ENCODE measurements at regions not wholly inside any gene's neighbourhood (a gene's known extent, or its start where the extent isn't known, plus 50 kb on each side); places are given as distances from the start of the nearest gene placed in this dataset.
"Not testable (repeated sequence)": the region's sequence is repeated elsewhere in the genome, so short reads cannot be mapped to it uniquely, and the experiment has no call there.

GRCh38 chr2:67777010-67777409, 285.8 kb downstream of the C1D start:
- H3K9me3 ChIP-seq (ENCODE audit: low read length), result no peaks in the 10 kb centered on the region
- peaks cover 25% of the 10 kb centered on the region for H3K4me1 ChIP-seq (ENCODE audit: low read length)
- H3K27me3 ChIP-seq (ENCODE audit: low read length), result no peaks in the 10 kb centered on the region
- no peak overlapping the region for H3K4me2 ChIP-seq (ENCODE audit: low read depth, low read length, poor library complexity, severe bottlenecking)
- no peaks in the 10 kb centered on the region for H3K79me2 ChIP-seq (ENCODE audit: low read length)
- H3K27ac ChIP-seq (ENCODE audit: low read length), result no peak overlapping the region
- H4K20me1 ChIP-seq (ENCODE audit: insufficient read depth, low read depth, low read length), result no peaks in the 10 kb centered on the region
- H3K4me3 ChIP-seq (ENCODE audit: low read length), result no peak overlapping the region
- H3K9me2 ChIP-seq (replicated peaks; ENCODE audit: insufficient read depth, low read length), result no peaks in the 10 kb centered on the region
- H3K36me3 ChIP-seq (ENCODE audit: insufficient read depth, low read length), result no peaks in the 10 kb centered on the region; the same call in 1 of the 2 replicates
- H2AFZ ChIP-seq (ENCODE audit: low read length), result peak overlapping the region; percentile 61
- DNase-seq, result no peak
- H3K9ac ChIP-seq (ENCODE audit: low read length), result no peak overlapping the region

DNA sequence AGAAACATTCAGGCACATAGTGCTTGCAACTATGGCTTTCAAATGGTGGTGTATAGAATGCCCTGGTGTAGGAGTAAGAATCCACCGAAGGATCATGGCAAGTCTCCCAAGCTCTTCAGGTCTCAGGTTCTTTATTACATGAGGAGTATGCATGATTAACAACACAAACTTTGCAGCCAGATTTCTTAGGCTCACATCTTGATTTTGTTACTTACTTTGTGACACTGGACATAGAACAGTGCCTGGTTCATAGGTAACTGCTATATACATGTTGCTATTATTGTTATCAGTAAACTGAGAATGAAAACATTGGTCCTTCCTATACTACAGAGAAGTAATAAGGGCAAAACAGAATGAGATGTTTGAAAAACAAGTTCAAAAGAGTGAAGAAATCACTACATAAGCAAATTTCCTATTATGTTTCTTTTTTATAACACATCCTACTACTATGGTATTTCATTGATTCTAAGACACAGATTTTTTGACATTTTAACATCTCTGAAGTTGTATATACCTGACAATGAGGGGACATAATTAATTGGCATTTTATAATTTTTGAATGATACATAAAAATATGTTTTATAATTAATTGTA, 284.9 kb downstream of the C1D start:
- H3K27ac ChIP-seq (ENCODE audit: low read length), result no peak overlapping the region
- H4K20me1 ChIP-seq (ENCODE audit: insufficient read depth, low read depth, low read length), result no peaks in the 10 kb centered on the region
- DNase-seq, result no peak
- no peak overlapping the region for H3K4me2 ChIP-seq (ENCODE audit: low read depth, low read length, poor library complexity, severe bottlenecking)
- H3K79me2 ChIP-seq (ENCODE audit: low read length), result no peaks in the 10 kb centered on the region
- no peak overlapping the region for H3K9ac ChIP-seq (ENCODE audit: low read length)
- H2AFZ ChIP-seq (ENCODE audit: low read length), result peak overlapping the region; percentile 61; the same call in 1 of the 2 replicates
- H3K9me2 ChIP-seq (replicated peaks; ENCODE audit: insufficient read depth, low read length), result no peaks in the 10 kb centered on the region
- no peaks in the 10 kb centered on the region; the same call in 1 of the 2 replicates for H3K36me3 ChIP-seq (ENCODE audit: insufficient read depth, low read length)
- H3K4me1 ChIP-seq (ENCODE audit: low read length), result peaks cover 32% of the 10 kb centered on the region
- H3K9me3 ChIP-seq (ENCODE audit: low read length), result no peaks in the 10 kb centered on the region
- H3K4me3 ChIP-seq (ENCODE audit: low read length), result no peak overlapping the region
- no peaks in the 10 kb centered on the region for H3K27me3 ChIP-seq (ENCODE audit: low read length)

DNA sequence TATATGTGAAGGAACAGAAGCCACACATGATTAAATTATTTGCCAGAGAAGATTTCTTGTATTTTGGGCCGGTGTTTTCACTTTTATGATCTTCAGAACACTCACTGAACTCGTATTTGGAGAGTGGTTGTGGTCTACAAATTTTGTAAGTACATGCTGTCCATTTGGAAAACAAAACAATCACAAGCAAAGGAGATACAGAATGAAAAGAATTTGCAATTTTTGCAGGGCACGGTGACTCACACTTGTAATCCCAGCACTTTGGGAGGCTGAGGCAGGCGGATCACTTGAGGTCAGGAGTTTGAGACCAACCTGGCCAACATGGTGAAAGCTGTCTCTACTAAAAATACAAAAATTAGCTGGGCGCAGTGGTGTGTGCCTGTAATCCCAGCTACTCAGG, 282.0 kb downstream of the C1D start:
- not testable (repeated sequence) for H3K4me3 ChIP-seq (ENCODE audit: low read length); H3K79me2 ChIP-seq (ENCODE audit: low read length); H3K27ac ChIP-seq (ENCODE audit: low read length); DNase-seq; H3K27me3 ChIP-seq (ENCODE audit: low read length); H4K20me1 ChIP-seq (ENCODE audit: insufficient read depth, low read depth, low read length); H3K9me3 ChIP-seq (ENCODE audit: low read length); H3K9me2 ChIP-seq (replicated peaks; ENCODE audit: insufficient read depth, low read length); H3K9ac ChIP-seq (ENCODE audit: low read length); H3K36me3 ChIP-seq (ENCODE audit: insufficient read depth, low read length); H2AFZ ChIP-seq (ENCODE audit: low read length)
- Histone ChIP-seq H3K4me2 (ENCODE audit: low read depth, low read length, poor library complexity, severe bottlenecking) (peak overlapping the region; percentile 1), H3K4me1 (ENCODE audit: low read length) (peaks cover 39% of the 10 kb centered on the region)

- no peaks in the 10 kb centered on the region for H3K9me2 ChIP-seq (replicated peaks; ENCODE audit: insufficient read depth, low read length)
- H3K36me3 ChIP-seq (ENCODE audit: insufficient read depth, low read length), result no peaks in the 10 kb centered on the region; the same call in 1 of the 2 replicates
- H3K4me2 ChIP-seq (ENCODE audit: low read depth, low read length, poor library complexity, severe bottlenecking), result no peak overlapping the region
- no peaks in the 10 kb centered on the region for H3K9me3 ChIP-seq (ENCODE audit: low read length)
- H3K79me2 ChIP-seq (ENCODE audit: low read length), result no peaks in the 10 kb centered on the region
- no peaks in the 10 kb centered on the region for H4K20me1 ChIP-seq (ENCODE audit: insufficient read depth, low read depth, low read length)
- no peak overlapping the region for H3K27ac ChIP-seq (ENCODE audit: low read length)
- no peak overlapping the region for H3K9ac ChIP-seq (ENCODE audit: low read length)
- H2AFZ ChIP-seq (ENCODE audit: low read length), result no peak overlapping the region
- peaks cover 30% of the 10 kb centered on the region for H3K4me1 ChIP-seq (ENCODE audit: low read length)
- H3K4me3 ChIP-seq (ENCODE audit: low read length), result no peak overlapping the region
- H3K27me3 ChIP-seq (ENCODE audit: low read length), result no peaks in the 10 kb centered on the region
- no peak for DNase-seq
Measured at GRCh38 chr2:67782443-67782842, 280.4 kb downstream of the C1D start.

- Histone ChIP-seq H3K9me3 (ENCODE audit: low read length) (no peaks in the 10 kb centered on the region), H3K4me1 (ENCODE audit: low read length) (peaks cover 28% of the 10 kb centered on the region), H3K4me2 (ENCODE audit: low read depth, low read length, poor library complexity, severe bottlenecking) (no peak overlapping the region), H3K27ac (ENCODE audit: low read length) (no peak overlapping the region), H3K9me2 (replicated peaks; ENCODE audit: insufficient read depth, low read length) (no peaks in the 10 kb centered on the region), H3K36me3 (ENCODE audit: insufficient read depth, low read length) (no peaks in the 10 kb centered on the region; the same call in 1 of the 2 replicates), H2AFZ (ENCODE audit: low read length) (no peak overlapping the region), H3K27me3 (ENCODE audit: low read length) (no peaks in the 10 kb centered on the region), H3K9ac (ENCODE audit: low read length) (no peak overlapping the region), H3K79me2 (ENCODE audit: low read length) (no peaks in the 10 kb centered on the region), H4K20me1 (ENCODE audit: insufficient read depth, low read depth, low read length) (no peaks in the 10 kb centered on the region), H3K4me3 (ENCODE audit: low read length) (no peak overlapping the region)
- no peak for DNase-seq
Measured at GRCh38 chr2:67783026-67783425, 279.8 kb downstream of the C1D start.

GRCh38 chr2:67790622-67791021, 272.2 kb downstream of the C1D start:
- DNase-seq, result no peak
- no peaks in the 10 kb centered on the region for H3K9me2 ChIP-seq (replicated peaks; ENCODE audit: insufficient read depth, low read length)
- no peak overlapping the region for H2AFZ ChIP-seq (ENCODE audit: low read length)
- H3K4me3 ChIP-seq (ENCODE audit: low read length), result no peak overlapping the region
- H3K27me3 ChIP-seq (ENCODE audit: low read length), result no peaks in the 10 kb centered on the region
- peaks cover 13% of the 10 kb centered on the region for H3K4me1 ChIP-seq (ENCODE audit: low read length)
- H4K20me1 ChIP-seq (ENCODE audit: insufficient read depth, low read depth, low read length), result no peaks in the 10 kb centered on the region
- H3K9me3 ChIP-seq (ENCODE audit: low read length), result no peaks in the 10 kb centered on the region
- H3K9ac ChIP-seq (ENCODE audit: low read length), result no peak overlapping the region
- H3K27ac ChIP-seq (ENCODE audit: low read length), result no peak overlapping the region
- H3K79me2 ChIP-seq (ENCODE audit: low read length), result no peaks in the 10 kb centered on the region
- no peaks in the 10 kb centered on the region for H3K36me3 ChIP-seq (ENCODE audit: insufficient read depth, low read length)
- no peak overlapping the region for H3K4me2 ChIP-seq (ENCODE audit: low read depth, low read length, poor library complexity, severe bottlenecking)

- no peaks in the 10 kb centered on the region for H3K9me2 ChIP-seq (replicated peaks; ENCODE audit: insufficient read depth, low read length)
- no peak overlapping the region for H3K27ac ChIP-seq (ENCODE audit: low read length)
- H2AFZ ChIP-seq (ENCODE audit: low read length), result no peak overlapping the region
- no peak overlapping the region for H3K4me3 ChIP-seq (ENCODE audit: low read length)
- no peak overlapping the region for H3K4me2 ChIP-seq (ENCODE audit: low read depth, low read length, poor library complexity, severe bottlenecking)
- no peaks in the 10 kb centered on the region for H3K27me3 ChIP-seq (ENCODE audit: low read length)
- H3K9me3 ChIP-seq (ENCODE audit: low read length), result no peaks in the 10 kb centered on the region
- no peak overlapping the region for H3K9ac ChIP-seq (ENCODE audit: low read length)
- peaks cover 28% of the 10 kb centered on the region for H3K4me1 ChIP-seq (ENCODE audit: low read length)
- no peak for DNase-seq
- H3K36me3 ChIP-seq (ENCODE audit: insufficient read depth, low read length), result no peaks in the 10 kb centered on the region
- no peaks in the 10 kb centered on the region for H4K20me1 ChIP-seq (ENCODE audit: insufficient read depth, low read depth, low read length)
- no peaks in the 10 kb centered on the region for H3K79me2 ChIP-seq (ENCODE audit: low read length)
Measured at GRCh38 chr2:67792191-67792590, 270.6 kb downstream of the C1D start.

GRCh38 chr2:67792681-67793091, 270.1 kb downstream of the C1D start:
- Histone ChIP-seq H2AFZ (ENCODE audit: low read length) (no peak overlapping the region), H3K9me3 (ENCODE audit: low read length) (no peaks in the 10 kb centered on the region), H3K79me2 (ENCODE audit: low read length) (no peaks in the 10 kb centered on the region), H3K4me2 (ENCODE audit: low read depth, low read length, poor library complexity, severe bottlenecking) (no peak overlapping the region), H3K4me1 (ENCODE audit: low read length) (peaks cover 33% of the 10 kb centered on the region), H3K27me3 (ENCODE audit: low read length) (no peaks in the 10 kb centered on the region), H3K4me3 (ENCODE audit: low read length) (no peak overlapping the region), H3K9ac (ENCODE audit: low read length) (no peak overlapping the region), H4K20me1 (ENCODE audit: insufficient read depth, low read depth, low read length) (no peaks in the 10 kb centered on the region), H3K36me3 (ENCODE audit: insufficient read depth, low read length) (no peaks in the 10 kb centered on the region), H3K27ac (ENCODE audit: low read length) (no peak overlapping the region), H3K9me2 (replicated peaks; ENCODE audit: insufficient read depth, low read length) (no peaks in the 10 kb centered on the region)
- DNase-seq, result no peak

Measured in Karpas-422 (cell line).